GM10266 (cell line): ENCODE measurements at regions not wholly inside any gene's neighbourhood (a gene's known extent, or its start where the extent isn't known, plus 50 kb on each side); places are given as distances from the start of the nearest gene placed in this dataset.
A peak's percentile ranks its signal among the peaks of the same experiment; 100 is the strongest.
"Not testable (repeated sequence)": the region's sequence is repeated elsewhere in the genome, so short reads cannot be mapped to it uniquely, and the experiment has no call there.

Experiments used
- DNase-seq: peaks from one replicate; pipeline ENCODE4 v3.0.0; 2012; ENCODE audit errors: extremely low spot score
- CTCF ChIP-seq: IDR thresholded peaks from 2 replicates; pipeline ENCODE4 v1.5.1; 2012; ENCODE audit warnings: mild to moderate bottlenecking, low read depth; ENCODE audit not compliant: control insufficient read depth, insufficient read depth; ENCODE audit errors: missing control alignments

- TF ChIP-seq CTCF = no peak
- DNase-seq = no peak
Observed at GRCh38 chr3:11726146-11726545, 82.4 kb upstream of the VGLL4 start.

GRCh38 chr3:11725340-11725641, 81.6 kb upstream of the VGLL4 start:
- DNase-seq = not testable (repeated sequence)

DNA sequence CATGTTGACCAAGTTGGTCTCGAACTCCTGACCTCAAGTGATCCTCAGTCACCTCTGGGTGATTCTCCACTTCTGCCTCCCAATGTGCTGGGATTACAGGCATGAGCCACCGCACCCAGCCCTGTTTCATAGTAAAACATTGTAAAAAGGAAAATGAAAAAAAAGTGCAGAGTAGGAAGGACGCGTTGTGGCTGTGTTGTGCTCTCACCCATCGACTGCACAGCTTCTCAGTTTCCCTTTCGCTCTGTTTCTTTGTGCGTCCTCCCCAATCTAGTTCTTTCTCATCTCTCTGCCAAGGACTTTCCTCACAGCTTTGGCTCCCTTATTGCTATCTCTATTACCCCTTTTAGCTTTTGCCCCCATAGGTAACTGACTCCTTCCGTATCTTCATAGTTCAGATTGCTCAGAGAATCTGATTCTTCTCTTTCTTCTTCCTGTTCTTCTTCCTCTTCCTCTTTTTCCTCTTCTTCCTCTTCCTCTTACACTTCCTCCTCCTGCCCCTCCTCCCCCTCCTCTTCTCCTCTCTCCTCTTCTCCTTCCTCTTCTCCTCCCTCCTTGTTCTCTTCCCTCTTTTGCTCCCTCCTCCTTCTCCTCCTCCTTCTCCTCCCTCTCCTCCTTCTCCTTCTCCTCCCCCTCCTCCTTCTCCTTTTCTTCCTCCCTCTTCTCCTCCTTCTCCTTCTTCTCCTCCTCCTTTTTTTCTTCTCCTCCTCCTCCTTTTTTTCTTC, 81.1 kb upstream of the VGLL4 start:
- peak; percentile 75 for DNase-seq
- TF ChIP-seq CTCF = no peak

DNA sequence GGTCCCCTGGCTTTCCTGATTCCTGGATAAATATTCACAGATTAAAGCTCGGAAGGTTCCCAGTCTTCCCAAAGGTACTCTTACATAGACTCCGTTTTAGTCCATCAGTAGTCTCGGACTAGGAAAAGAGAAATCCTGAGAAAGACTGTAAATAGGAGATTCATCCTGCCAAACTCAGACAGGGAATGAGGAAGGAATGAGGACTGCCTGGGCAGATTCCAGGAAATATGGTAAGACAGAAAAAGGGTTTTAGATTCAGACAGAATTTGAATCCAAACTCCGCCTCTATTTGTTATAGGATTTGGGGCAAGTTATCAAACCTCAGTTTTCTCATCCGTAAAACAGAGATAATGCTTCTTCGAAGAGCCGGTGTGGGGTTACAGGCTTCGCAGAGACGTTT, 77.8 kb upstream of the VGLL4 start:
- TF ChIP-seq CTCF = no peak
- DNase-seq = no peak

DNA sequence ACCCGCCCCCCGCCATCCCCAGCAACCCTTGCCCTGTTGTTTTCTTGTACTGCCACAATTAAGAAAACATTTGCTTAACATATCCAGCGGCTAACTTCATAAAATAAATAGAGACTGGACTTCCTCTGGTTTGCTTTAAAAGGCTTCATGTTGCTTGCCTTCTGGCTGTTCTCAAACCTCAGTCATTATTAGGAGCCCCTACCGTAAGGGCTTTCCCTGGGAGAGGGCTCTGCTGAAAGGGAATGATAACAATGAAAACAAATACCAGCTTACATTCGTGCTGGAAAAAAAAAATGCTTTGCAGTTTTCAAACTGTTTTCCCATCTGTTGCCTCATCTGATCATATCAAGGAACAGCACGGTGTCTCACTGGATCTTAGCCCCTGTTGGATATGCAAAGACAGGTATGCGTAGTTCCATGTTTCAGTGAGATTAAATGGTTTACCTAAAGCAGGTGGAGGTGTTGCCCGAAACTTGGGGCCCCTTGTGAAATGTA, 77.2 kb upstream of the VGLL4 start:
- DNase-seq = no peak
- no peak for TF ChIP-seq CTCF

DNA sequence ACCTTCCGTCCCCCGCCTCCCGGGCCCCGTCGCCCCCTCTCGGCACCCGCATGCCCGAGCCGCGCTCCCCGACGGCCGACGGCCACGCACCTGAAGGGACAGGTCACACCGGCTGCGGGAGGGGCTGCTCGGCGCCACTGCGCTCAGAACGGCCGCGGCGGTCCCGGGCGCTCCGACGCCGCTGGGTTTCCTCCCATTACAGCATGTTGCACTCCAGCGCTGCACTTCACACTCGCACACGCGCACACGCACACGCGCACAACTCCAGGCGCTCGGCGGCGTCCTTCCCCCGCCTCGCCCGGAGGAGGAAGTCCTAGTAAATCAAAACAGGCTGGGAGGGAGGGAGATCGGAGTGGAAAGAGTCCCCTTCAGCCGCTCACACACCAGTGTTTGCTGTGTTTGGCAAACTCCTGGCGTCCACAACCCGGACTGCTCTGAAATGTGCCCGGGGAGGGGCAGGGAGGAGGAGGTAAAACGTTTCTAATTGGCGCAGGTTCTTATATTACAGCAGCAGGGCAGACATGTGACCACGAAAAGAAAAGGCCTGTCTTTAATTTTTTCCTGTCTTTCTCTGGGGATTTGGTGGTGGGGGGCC, 76.7 kb upstream of the VGLL4 start:
- TF ChIP-seq CTCF = no peak
- peak; percentile 59 for DNase-seq

DNA sequence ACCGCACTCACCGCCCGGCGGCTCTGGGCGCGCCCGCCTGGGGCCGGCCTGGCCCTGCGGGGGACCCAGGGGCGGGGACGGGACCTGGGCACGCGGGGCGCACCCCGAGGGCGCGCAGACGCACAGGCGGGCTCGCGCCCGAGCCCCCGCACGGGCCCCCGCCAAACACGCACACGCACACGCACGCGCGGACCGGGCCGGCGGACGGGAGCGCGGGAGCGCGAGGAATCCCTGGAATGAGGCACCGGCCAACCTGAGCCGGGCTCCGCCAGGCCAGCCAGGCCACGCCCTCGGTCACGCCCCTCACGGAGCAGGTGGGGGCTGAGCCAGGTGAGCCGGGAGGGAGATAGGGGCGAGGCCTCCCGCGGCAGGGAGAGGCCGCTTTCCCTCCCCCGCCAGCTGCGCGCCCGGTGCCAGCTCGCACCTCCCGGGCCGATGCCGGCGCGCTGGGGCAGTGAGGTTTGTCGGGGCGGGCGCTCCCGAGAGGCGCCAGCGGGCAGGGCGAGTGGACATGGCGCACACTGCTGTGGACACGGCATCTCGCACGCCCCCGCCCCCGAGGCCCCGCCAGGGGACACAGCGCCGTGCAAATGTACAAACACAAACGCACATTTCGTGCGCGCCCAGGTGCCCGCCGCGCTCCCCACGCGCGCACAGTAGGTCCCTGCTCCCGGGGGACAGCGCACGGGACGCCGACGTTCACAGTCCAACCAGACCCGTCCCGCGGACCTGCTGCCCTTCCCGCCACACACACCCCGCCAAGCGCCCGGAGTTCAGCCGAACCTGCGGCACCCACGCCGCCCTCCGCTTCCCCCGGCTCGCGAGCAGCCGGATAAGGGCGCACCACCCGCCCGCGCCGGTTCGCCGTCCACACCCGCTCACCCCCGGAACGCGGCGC, 75.9 kb upstream of the VGLL4 start:
- no peak for TF ChIP-seq CTCF
- DNase-seq = peak; percentile 84
